HG03432 (cell line): ENCODE measurements at regions not wholly inside any gene's neighbourhood (a gene's known extent, or its start where the extent isn't known, plus 50 kb on each side); places are given as distances from the start of the nearest gene placed in this dataset.
"Not testable (repeated sequence)": the region's sequence is repeated elsewhere in the genome, so short reads cannot be mapped to it uniquely, and the experiment has no call there.

ENCODE experiments used
- ATAC-seq: cut with Tn5 transposase; IDR thresholded peaks from one replicate; pipeline ENCODE4 v1.9.1; 2021; ENCODE audit warnings: mild to moderate bottlenecking, moderate library complexity; ENCODE audit not compliant: unreplicated experiment

DNA sequence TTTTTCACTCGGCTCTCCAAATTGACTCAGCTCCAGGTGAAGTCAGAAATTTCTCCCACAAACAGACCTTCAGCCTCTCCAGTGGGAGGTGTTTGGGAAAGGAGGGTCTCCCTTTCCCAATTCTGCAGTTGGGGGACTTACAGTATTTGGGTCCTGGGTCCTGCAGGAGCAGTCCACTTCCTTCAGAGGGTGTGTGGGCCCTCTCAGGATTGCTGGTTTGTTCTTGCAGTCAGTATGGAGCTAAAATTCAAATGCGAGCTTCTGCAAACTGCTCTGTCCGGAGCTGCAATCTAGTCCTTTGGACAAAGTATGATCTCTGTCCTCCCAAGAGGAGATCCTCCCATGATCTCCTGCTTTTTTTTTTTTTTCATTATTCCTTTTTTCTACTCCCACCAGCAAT is 87.9 kb upstream of the MSTN start:
- ATAC-seq = no peak

DNA sequence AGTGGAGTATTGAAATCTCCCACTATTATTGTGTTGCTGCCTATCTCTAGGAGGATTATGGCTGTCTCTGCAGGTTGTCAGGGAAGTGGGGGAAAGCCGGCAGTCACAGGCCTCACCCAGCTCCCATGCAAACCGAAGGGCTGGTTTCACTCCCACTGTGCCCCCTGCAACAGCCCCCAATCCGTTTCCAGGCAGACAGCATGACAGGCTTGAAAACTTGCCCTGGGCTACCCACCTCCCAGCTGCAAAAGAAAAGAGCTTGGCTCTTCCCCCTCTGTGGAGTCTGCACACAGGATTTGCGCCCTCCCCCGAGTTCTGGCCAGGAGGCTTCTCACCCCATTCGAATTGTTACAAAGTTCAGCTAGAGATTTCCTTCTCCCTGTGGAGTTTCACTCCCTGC is 87.4 kb upstream of the MSTN start:
- no peak for ATAC-seq

DNA sequence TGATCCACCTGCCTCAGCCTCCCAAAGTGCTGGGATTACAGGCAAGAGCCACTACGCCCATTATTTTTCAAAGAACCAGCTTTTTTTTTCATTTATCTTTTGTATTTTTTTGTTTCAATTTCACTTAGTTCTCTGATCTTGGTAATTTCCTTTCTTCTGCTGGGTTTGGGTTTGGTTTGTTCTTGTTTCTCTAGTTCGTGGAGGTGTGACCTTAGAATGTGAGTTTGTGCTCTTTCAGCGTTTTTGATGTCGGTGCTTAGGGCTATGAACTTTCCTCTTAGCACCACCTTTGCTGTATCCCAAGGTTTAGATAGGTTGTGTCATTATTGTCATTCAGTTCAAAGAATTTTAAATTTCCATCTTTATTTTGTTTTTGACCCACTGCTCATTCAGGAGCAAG is 86.7 kb upstream of the MSTN start:
- no peak for ATAC-seq

DNA sequence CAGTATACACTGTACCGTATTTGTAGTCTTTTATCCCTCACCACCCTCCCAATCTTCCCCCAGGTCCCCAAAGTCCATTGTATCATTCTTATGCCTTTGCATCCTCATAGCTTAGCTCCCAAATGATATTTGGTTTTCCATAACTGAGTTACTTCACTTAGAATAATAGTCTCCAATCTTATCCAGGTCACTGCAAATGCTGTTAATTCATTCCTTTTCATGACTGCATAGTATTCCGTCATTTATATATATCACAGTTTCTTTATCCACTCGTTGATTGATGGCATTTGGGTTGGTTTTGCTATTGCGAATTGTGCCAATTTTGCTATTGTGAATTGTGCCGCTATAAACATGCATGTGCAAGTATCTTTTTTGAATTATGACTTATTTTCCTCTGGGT is 83.6 kb upstream of the MSTN start:
- not testable (repeated sequence) for ATAC-seq

DNA sequence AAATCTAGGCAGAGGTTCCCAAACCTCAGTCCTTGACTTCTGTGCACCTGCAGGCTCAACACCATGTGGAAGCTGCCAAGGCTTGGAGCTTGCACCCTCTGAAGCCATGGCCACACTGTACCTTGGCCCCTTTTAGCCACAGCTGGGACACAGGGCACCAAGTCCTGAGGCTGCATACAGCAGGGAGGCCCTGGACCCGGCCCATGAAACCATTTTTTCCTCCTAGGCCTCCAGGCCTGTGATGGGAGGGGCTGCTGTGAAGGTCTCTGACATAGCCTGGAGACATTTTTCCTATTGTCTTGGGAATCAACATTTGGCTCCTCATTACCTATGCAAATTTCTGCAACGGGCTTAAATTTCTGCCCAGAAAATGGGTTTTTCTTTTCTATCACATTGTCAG is 77.9 kb upstream of the MSTN start:
- not testable (repeated sequence) for ATAC-seq

DNA sequence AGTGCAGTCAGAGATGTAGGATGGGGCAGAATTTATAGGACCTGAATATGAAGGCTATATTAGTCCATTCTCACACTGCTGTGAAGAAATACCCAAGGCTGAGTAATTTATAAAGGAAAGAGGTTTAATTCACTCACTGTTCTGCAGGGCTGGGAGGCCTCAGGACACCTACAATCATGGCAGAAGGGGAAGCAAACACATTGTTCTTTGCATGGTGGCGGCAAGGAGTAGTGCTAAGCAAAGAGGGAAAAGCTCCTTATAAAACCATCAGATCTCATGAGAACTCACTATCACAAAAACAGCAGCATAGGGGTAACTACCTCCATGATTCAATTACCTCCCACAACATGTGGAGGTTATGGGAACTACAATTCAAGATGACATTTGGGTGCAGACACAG is 76.8 kb upstream of the MSTN start:
- ATAC-seq = no peak

DNA sequence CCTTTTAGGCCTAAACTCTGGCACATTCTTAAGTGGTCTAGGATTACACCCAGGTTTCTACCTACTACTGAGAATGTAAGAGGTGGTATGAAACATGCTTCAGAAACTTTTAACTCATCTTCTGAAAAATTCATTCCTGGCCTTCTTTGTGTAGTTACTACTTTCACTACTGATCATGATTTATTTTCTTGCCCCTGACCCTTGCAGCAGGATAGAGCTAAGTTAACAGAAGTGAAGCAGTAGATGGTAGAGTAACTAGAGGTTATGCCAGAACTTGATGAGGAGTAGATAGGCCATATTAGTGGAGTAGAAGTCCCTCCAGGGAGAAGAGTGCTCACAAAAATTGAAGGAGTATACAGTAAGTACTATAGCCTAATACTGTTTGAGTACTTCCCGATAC is 75.5 kb upstream of the MSTN start:
- ATAC-seq = no peak

DNA sequence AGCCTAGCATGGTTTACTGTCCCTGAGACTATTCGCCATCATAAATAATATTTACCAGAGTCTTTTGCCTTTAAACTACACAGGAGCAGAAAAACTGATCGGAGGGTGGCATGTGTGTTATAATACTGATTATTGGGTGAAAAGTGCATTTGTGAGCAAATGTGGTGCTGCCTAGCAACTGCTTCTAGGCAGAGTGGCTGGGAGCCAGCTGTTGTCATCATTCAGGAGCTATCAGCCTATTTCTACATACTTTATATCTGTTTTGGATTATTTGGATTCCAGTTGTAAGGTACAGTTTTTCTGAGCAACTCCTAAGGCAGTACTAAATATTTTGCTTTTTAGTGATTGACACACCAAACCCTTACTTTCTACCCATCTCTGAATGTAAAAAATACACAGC is 75.0 kb upstream of the MSTN start:
- ATAC-seq = no peak

DNA sequence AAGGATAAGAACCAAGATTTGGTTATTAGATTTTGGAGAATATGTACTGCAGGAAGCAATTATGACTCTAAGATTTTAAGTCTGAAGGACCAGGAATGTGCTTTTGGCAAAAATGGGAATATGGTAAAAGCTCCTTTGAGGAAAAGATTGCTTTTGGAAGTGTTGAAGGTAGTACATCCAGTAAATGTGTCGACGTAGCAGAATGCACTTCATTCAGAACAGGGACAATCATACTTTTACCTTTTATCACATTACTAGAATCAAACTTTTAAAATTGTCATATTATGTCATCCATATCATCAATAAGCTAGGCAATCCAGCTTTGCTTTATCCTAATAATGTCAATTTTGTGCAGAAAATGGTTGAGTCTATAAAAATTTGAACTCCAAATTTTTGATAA is 74.3 kb upstream of the MSTN start:
- no peak for ATAC-seq

DNA sequence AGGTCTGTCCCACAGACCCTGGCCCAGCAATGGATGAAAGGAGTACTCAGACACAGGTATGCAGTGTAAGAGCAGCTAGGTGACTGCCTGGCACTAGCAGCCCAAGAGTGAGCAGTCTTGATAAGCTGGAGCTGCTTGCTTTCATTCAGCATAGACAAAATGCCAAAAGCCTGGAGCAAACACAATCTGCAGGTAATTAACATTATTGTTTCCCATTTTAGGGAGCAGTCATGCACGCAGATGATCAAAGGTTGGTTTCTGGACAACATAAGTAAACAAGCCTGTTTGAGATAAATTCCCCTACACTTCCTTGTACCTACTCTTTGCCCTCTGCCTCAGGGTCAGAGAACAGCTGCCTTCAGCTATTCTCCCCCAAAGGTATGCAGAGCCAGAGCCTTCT is 73.7 kb upstream of the MSTN start:
- no peak for ATAC-seq

DNA sequence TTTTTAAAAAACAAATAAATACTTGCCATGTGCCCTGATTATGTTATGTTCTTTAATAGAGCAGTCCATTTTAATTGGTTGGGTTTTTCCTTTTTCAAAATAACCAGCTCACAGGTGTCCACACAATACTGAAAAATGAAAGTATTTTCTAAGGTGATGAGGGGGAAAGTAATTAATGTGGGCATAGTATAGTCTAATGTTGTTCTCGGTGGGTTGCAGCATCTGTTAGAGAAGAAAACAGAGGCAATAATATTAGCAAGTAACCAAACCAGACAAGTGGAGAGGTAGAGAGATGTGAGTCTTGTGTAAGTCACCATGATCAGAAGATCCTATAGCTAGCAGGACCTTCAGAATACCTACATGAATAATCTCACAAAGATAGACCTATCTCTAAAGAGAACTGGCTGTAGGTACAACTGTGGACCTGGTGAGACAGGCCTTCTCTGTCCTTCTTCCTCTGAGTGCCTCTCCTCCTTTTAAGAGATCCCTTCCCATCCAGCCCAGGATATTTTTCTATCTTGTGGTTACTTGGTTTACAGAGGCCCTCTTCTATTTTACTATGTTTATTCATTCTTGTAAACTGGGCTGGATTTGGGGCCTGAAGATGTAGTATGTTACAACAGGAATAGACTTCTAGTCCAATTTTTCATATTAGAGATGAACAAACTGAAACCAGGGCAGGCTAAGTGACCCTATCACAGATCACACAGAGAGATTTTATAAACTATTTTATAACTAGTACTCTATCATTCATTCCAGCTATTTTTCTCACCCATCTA is 67.1 kb upstream of the MSTN start:
- ATAC-seq = no peak

DNA sequence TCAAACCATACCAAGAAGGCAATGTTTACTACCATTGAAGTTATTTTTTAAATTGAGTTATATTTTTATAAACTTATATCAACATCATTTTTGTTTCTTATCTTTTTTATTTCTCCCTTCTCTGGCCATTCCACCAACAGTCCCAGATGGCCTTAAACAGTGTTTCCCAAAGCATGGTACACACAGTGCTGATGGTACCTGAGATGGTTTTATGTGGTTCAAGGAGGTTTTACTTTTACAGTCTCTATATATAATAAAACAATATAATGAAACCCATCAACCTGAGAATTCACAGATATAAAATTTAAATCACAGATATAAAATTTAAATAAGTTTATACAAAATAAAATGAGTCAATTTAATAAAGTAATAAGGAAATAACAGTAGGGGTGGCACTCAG is 65.1 kb upstream of the MSTN start:
- ATAC-seq = no peak

DNA sequence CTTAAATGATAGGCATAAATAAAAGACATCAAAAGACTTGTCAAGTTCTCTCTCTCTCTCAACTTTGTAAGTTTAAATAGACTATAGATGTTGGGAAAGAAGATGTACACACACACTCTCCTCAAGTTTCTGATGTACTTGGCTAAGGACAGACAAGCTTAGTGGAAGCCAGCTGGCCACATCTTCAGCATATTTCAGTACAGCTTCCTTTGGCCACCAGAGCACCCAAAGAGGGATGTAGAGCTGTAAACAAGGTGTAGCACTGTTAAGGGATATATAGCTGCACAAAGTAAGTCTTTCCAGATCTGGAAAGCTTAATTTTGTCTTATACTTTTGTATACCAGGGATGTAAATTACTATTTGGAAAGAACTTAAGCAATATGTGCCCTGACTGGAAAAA is 64.3 kb upstream of the MSTN start:
- no peak for ATAC-seq

DNA sequence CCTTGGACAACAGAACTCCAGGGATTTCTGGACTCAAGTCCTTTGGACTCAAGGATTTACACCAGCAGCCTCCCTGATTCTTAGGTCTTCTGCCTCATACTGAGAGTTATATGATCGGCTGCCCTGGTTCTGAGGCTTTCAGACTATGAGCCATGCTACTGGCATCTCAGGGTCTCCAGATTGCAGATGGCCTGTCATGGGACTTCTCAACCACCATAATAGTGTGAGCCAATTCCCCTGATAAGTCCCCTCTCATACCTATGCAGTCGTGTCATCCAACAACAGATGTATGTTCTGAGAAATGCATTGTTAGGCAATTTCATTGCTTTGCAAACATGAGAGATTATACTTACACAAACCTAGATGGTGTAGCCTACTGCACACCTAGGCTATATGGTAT is 61.4 kb upstream of the MSTN start:
- ATAC-seq = no peak

DNA sequence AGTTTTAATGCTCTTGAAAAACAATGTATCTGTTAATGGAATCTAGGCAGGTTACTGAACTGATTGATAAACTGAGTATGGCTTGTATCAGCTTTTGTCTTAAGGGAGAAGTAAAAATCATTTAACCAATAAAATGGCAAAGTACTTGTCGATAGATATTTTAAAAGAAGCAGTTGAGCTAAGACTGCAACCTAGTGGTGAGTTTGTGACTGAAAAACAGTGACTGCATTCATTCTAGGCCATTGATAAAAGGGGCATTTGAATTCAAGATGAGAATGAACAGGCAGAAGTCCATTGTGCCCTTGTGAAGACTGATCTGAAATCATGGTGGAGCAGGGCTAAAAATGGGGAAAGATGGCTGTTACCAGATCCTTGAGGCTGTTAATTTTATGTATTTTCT is 59.4 kb upstream of the MSTN start:
- peak; percentile 60 for ATAC-seq

DNA sequence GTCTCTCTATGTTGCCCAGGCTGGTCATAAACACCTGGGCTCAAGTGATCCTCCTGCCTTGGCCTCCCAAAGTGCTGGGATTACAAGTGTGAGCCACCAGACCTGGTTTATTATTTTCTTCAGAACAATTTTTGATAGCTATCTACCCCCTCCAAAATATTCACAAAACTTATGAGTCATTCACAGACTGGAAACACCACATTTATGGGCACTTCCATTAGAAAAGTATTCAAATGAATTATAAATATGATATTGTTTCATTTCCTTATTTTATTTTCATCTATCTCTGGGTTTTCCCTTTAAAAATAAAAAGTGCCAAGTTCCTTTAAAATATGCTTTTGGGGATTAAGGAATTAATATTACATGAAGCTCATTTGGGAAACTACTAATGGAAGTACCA is 58.8 kb upstream of the MSTN start:
- ATAC-seq = no peak

DNA sequence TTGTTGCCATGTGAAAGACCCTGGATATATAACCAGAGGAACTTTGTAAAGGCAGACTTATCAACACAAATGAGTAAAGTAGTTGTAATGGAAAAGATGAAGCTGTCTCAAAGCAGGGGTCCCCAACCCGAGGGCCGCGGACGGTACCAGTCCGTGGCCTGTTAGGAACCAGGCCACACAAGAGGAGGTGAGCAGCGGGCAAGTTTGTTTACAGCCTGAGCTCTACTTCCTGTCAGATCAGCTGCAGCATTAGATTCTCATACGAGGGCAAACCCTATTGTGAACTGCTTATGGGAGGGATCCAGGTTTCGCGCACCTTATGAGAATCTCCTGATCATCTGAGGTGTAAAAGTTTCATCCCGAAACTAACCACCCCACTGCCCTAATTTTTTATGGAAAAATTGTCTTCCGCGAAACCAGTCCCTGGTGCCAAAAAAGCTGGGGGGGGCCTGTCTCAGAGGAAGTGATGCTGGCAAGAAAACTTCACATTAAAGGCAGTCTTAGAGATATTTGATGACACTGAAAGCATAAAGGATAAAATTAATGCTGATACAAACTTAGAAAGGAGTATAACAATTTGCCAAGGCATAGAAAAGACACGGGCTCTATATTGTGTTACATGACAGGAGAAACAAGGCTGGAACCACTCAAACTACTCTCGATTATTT is 57.5 kb upstream of the MSTN start:
- no peak for ATAC-seq

DNA sequence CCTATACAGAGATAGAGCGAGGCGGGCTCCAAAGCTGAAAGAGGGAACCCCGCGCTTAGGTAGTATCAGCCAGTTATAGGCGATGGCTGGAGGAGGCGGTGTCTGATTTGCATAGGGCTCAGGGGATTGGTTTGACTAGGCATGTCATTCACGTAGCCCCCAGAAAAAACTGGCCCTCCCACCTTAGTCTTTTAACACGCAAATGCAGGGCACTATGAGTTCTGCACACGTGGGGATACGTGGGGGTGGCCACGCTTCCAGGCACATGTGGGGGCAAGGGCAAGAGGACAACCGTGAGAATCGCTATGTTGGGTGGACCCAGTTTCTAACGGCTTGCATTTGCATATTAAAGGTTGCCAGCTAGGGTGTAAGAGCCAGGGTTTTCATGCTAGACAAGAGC is 56.7 kb upstream of the MSTN start:
- no peak for ATAC-seq

DNA sequence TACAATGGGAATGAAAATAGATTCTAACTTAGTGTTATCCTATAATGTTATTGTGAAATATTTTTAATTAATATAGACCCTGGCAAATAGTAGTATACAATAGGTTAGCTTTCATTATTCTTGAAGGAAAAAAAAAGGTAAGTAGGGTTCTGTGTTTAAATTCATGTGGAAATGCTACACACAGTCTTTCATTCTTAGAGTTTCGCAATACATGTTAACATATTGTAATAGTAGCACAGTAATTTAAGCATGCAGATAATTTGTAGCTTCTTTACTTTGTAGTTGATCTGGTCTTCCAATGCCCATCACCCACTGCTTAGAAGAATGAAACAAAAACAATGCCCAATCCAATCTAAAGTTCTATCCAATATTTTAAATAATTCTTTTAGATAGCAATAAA is 54.8 kb upstream of the MSTN start:
- ATAC-seq = no peak

DNA sequence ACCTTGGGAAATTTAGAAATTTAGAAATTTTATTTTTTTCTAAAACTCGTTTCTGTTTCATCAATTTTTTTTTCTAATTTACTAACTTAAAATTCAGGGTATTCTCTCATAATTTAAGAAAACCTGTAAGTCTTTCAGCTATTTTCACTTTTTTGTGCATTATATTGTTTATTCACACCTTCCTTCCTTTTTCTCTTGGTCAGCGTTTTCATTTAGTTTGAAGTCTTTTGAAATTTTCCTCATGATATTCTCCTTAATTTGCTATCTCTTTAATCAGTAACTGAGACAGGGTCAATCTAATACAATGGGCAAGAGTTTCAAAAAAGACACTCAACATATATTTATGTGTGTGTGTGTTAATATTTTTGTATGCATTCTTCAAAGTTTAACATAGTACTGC is 50.5 kb upstream of the MSTN start:
- ATAC-seq = no peak
